ENCODE measurements at regions not wholly inside any gene's neighbourhood (a gene's known extent, or its start where the extent isn't known, plus 50 kb on each side); places are given as distances from the start of the nearest gene placed in this dataset.

DNA sequence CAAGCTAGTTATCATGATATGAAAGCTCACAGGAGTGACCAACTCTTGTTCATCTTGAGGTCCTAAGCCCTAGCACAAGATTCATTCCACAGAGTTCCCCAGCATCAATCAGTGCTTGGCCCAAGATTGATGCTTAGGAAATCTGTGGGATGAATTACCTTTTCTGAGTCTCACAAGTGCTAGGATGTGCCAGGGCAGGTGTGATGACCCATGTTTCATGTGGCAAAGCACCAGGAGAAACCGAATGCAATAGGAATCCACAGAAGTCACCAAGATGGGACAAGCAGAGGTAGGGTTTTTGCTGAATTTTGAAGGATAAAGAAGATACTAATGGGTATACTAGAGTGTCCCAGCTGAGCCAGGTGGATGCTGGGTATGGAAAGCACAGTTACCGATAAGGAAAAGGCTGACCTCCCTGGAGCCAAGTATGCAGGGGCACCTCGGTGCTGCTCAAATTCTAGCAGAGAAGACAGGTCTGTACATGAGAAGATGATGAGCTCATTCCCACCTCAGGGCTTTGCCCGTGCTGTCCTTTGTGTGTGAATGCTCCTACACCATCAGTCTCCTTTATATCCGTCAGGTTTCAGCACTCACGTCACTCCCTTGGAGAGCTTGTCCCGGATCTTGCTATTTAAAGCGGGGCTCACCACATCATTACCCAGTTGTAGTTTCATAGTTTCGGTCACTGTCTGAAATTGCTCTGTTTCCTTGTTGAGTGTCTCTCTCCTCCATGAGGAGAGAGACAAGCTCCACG lies 168.9 kb upstream of the TSC22D1 start:
- intact Hi-C loops (cut with micrococcal nuclease): no loop called here
- H3K27me3 ChIP-seq (ENCODE audit: control insufficient read depth in 2 of 2, insufficient read depth in 2 of 2, low read length in 2 of 2): no peaks in the 10 kb centered on the region; a peak in 1 of 5 replicates
- no peak overlapping the region for H3K27ac ChIP-seq (ENCODE audit: extremely low read depth, low read depth, low read length)
- H2AFZ ChIP-seq (ENCODE audit: low read depth, low read length): no peak overlapping the region
- no TSS peak for BruUV-seq (replicated peaks)
- no peak overlapping the region for H3K4me2 ChIP-seq (ENCODE audit: insufficient read depth, low read length)
- WGBS (ENCODE audit: insufficient coverage, low coverage, missing lambda C conversion rate): 0% methylated on average over 10 of the region's 10 CpGs
- no peak for FAIRE-seq
- in situ Hi-C loops (cut with MboI): no loop called here
- no peak for TF ChIP-seq NFYB (IDR thresholded peaks at IDR 0.05; ENCODE audit: extremely low read depth, insufficient read length)
- no peak for TF ChIP-seq XRCC3 (IDR thresholded peaks at IDR 0.05)
- TF ChIP-seq, protein P1, sequence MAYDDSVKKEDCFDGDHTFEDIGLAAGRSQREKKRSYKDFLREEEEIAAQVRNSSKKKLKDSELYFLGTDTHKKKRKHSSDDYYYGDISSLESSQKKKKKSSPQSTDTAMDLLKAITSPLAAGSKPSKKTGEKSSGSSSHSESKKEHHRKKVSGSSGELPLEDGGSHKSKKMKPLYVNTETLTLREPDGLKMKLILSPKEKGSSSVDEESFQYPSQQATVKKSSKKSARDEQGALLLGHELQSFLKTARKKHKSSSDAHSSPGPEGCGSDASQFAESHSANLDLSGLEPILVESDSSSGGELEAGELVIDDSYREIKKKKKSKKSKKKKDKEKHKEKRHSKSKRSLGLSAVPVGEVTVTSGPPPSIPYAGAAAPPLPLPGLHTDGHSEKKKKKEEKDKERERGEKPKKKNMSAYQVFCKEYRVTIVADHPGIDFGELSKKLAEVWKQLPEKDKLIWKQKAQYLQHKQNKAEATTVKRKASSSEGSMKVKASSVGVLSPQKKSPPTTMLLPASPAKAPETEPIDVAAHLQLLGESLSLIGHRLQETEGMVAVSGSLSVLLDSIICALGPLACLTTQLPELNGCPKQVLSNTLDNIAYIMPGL (CRISPR knock-in tag; IDR thresholded peaks at IDR 0.05): no peak
- TF ChIP-seq ARHGAP35 (IDR thresholded peaks at IDR 0.05; ENCODE audit: partially characterized antibody): no peak
- TF ChIP-seq ZNF274 (IDR thresholded peaks at IDR 0.05; ENCODE audit: borderline replicate concordance, low read depth, low read length): no peak
- no peak for TF ChIP-seq SP1 (CRISPR knock-in tag; IDR thresholded peaks at IDR 0.05)
- no peak for TF ChIP-seq MXI1 (IDR thresholded peaks at IDR 0.05; ENCODE audit: low read depth, low read length)
- TF ChIP-seq KLF6 (CRISPR knock-in tag; IDR thresholded peaks at IDR 0.05; ENCODE audit: borderline replicate concordance): no peak
- no peak for TF ChIP-seq DIDO1 (tag; IDR thresholded peaks at IDR 0.05; ENCODE audit: low read depth)
- TF ChIP-seq, protein P2, sequence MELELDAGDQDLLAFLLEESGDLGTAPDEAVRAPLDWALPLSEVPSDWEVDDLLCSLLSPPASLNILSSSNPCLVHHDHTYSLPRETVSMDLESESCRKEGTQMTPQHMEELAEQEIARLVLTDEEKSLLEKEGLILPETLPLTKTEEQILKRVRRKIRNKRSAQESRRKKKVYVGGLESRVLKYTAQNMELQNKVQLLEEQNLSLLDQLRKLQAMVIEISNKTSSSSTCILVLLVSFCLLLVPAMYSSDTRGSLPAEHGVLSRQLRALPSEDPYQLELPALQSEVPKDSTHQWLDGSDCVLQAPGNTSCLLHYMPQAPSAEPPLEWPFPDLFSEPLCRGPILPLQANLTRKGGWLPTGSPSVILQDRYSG (tag; conservative IDR thresholded peaks at IDR 0.05; ENCODE audit: low read depth): no peak
- TF ChIP-seq FOXJ2 (tag; IDR thresholded peaks at IDR 0.05): no peak
- TF ChIP-seq ID3 (CRISPR knock-in tag; IDR thresholded peaks at IDR 0.05): no peak
- no peak for TF ChIP-seq ID3 (tag; IDR thresholded peaks at IDR 0.05)
- TF ChIP-seq ZZZ3 (IDR thresholded peaks at IDR 0.05): no peak
- no peak for TF ChIP-seq FIP1L1 (IDR thresholded peaks at IDR 0.05; ENCODE audit: low read depth, low read length, poor library complexity, severe bottlenecking)
- ATAC-seq: no peak
- DNase-seq (ENCODE audit: extremely low read depth in 1 of 4, low spot score in 3 of 4): no peak
- CTCF ChIA-PET (ENCODE audit: low intra/inter-chr PET ratio): no interaction called here
- H3K4me3 ChIP-seq: no peak overlapping the region
- H3K36me3 ChIP-seq (ENCODE audit: control insufficient read depth, insufficient read depth, low read length): no peaks in the 10 kb centered on the region
- no peaks in the 10 kb centered on the region for H3K9me1 ChIP-seq (ENCODE audit: control insufficient read depth, insufficient read depth, low read length)
- POLR2A ChIA-PET: interaction anchor here (1.0 kb wide), 1 partner anchor 14 kb away, joined by 3 read pairs; no protein-coding TSS in a partner anchor
- H3K4me1 ChIP-seq (replicated peaks in 1 of 2; ENCODE audit: control insufficient read depth in 2 of 2, insufficient read depth in 2 of 2, low read length in 2 of 2): no peaks in the 10 kb centered on the region
- no peak overlapping the region for H3K9ac ChIP-seq (ENCODE audit: insufficient read depth in 1 of 2, low read depth in 2 of 2, low read length in 2 of 2)
- no peaks in the 10 kb centered on the region for H3K79me2 ChIP-seq (ENCODE audit: control insufficient read depth, insufficient read depth, low read length)
- no peaks in the 10 kb centered on the region for H3K9me3 ChIP-seq (replicated peaks; ENCODE audit: control insufficient read depth, insufficient read depth, low read depth, low read length)
- H4K20me1 ChIP-seq (replicated peaks; ENCODE audit: control insufficient read depth, insufficient read depth, low read length): no peaks in the 10 kb centered on the region
